ENCODE measurements at regions not wholly inside any gene's neighbourhood (a gene's known extent, or its start where the extent isn't known, plus 50 kb on each side); places are given as distances from the start of the nearest gene placed in this dataset.

GRCh38 chr13:109431217-109431616, 355.2 kb downstream of the IRS2 start:
- no peak for TF ChIP-seq CTCF (conservative IDR thresholded peaks at IDR 0.05 in 1 of 2, IDR thresholded peaks at IDR 0.05 in 1 of 2; ENCODE audit: extremely low read depth in 1 of 2, insufficient read depth in 1 of 2, low read depth in 1 of 2, low read length in 2 of 2)
- no peak for TF ChIP-seq EZH2 (IDR thresholded peaks at IDR 0.05; ENCODE audit: borderline replicate concordance, low read length)

Data from mammary epithelial cell (primary cell).